ENCODE measurements at regions not wholly inside any gene's neighbourhood (a gene's known extent, or its start where the extent isn't known, plus 50 kb on each side); places are given as distances from the start of the nearest gene placed in this dataset.

DNA sequence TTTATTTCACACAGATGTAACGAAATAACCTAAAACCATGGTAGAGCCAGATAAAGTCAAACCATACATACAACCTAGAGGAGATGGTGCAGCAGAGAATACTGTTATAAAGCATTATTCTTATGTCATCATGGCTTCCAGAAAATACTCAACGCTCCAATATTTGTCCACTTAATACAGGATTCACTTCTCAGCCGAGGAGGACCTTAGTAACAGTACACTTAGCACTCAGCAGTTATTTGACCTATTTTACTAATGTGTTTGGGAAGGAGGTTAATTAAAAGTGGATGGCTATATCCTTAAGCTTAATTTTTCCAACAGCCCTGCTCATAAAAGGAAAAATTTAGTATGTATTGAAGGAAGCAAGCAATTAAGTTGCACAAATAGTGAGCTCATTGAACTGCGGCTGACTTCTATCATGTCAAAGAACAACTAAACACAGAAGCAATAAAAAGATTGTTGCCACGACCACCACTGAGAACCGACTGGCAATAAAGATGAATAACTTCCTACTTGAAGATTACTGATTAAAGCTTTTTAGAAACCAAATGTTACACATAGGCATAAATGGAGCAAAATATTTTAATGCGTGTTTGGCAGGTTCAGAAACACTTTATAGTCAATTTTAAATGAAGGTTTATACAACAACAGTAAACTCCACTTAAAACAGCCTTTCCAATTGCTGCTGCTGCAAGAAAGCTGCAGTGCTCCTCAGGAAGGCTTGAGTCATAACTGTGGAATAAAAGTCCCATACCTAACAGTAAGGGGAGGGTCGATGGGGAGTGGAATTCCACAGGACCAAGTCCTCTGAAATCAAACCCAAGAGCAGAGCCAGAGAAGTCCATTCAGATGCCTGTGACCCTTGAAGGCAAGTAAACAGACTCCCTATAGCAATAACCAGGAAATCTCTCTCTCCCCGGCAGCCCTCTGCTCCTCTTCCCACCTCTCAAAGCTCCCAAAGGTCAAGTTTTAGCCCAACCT is 218.9 kb upstream of the CDKN3 start:
- TF ChIP-seq, protein P1, sequence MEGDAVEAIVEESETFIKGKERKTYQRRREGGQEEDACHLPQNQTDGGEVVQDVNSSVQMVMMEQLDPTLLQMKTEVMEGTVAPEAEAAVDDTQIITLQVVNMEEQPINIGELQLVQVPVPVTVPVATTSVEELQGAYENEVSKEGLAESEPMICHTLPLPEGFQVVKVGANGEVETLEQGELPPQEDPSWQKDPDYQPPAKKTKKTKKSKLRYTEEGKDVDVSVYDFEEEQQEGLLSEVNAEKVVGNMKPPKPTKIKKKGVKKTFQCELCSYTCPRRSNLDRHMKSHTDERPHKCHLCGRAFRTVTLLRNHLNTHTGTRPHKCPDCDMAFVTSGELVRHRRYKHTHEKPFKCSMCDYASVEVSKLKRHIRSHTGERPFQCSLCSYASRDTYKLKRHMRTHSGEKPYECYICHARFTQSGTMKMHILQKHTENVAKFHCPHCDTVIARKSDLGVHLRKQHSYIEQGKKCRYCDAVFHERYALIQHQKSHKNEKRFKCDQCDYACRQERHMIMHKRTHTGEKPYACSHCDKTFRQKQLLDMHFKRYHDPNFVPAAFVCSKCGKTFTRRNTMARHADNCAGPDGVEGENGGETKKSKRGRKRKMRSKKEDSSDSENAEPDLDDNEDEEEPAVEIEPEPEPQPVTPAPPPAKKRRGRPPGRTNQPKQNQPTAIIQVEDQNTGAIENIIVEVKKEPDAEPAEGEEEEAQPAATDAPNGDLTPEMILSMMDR (IDR thresholded peaks at IDR 0.05), result no peak
- TF ChIP-seq YY1 (IDR thresholded peaks at IDR 0.05; ENCODE audit: low read depth) (no peak), TAF1 (IDR thresholded peaks at IDR 0.05; ENCODE audit: borderline replicate concordance, low read depth, low read length) (no peak), EZH2phosphoT487 (IDR thresholded peaks at IDR 0.05; ENCODE audit: borderline replicate concordance, low read depth) (no peak)

Measured in SK-N-SH (cell line).